ENCODE measurements at regions not wholly inside any gene's neighbourhood (a gene's known extent, or its start where the extent isn't known, plus 50 kb on each side); places are given as distances from the start of the nearest gene placed in this dataset.

- TF ChIP-seq, protein P1, sequence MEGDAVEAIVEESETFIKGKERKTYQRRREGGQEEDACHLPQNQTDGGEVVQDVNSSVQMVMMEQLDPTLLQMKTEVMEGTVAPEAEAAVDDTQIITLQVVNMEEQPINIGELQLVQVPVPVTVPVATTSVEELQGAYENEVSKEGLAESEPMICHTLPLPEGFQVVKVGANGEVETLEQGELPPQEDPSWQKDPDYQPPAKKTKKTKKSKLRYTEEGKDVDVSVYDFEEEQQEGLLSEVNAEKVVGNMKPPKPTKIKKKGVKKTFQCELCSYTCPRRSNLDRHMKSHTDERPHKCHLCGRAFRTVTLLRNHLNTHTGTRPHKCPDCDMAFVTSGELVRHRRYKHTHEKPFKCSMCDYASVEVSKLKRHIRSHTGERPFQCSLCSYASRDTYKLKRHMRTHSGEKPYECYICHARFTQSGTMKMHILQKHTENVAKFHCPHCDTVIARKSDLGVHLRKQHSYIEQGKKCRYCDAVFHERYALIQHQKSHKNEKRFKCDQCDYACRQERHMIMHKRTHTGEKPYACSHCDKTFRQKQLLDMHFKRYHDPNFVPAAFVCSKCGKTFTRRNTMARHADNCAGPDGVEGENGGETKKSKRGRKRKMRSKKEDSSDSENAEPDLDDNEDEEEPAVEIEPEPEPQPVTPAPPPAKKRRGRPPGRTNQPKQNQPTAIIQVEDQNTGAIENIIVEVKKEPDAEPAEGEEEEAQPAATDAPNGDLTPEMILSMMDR (IDR thresholded peaks at IDR 0.05; ENCODE audit: poor library complexity, severe bottlenecking): no peak
- TF ChIP-seq EZH2 (IDR thresholded peaks at IDR 0.05; ENCODE audit: borderline replicate concordance, insufficient read depth, low read length, poor library complexity, severe bottlenecking) (no peak), TAF1 (IDR thresholded peaks at IDR 0.05; ENCODE audit: low read depth) (no peak), EP300 (conservative IDR thresholded peaks at IDR 0.05; ENCODE audit: poor library complexity, severe bottlenecking) (no peak), RAD21 (conservative IDR thresholded peaks at IDR 0.05) (no peak), POLR2AphosphoS5 (IDR thresholded peaks at IDR 0.05) (no peak), SMC3 (conservative IDR thresholded peaks at IDR 0.05; ENCODE audit: poor library complexity) (no peak), MXI1 (conservative IDR thresholded peaks at IDR 0.05; ENCODE audit: poor library complexity, severe bottlenecking) (no peak)
- TF ChIP-seq, protein P2, sequence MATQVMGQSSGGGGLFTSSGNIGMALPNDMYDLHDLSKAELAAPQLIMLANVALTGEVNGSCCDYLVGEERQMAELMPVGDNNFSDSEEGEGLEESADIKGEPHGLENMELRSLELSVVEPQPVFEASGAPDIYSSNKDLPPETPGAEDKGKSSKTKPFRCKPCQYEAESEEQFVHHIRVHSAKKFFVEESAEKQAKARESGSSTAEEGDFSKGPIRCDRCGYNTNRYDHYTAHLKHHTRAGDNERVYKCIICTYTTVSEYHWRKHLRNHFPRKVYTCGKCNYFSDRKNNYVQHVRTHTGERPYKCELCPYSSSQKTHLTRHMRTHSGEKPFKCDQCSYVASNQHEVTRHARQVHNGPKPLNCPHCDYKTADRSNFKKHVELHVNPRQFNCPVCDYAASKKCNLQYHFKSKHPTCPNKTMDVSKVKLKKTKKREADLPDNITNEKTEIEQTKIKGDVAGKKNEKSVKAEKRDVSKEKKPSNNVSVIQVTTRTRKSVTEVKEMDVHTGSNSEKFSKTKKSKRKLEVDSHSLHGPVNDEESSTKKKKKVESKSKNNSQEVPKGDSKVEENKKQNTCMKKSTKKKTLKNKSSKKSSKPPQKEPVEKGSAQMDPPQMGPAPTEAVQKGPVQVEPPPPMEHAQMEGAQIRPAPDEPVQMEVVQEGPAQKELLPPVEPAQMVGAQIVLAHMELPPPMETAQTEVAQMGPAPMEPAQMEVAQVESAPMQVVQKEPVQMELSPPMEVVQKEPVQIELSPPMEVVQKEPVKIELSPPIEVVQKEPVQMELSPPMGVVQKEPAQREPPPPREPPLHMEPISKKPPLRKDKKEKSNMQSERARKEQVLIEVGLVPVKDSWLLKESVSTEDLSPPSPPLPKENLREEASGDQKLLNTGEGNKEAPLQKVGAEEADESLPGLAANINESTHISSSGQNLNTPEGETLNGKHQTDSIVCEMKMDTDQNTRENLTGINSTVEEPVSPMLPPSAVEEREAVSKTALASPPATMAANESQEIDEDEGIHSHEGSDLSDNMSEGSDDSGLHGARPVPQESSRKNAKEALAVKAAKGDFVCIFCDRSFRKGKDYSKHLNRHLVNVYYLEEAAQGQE (IDR thresholded peaks at IDR 0.05; ENCODE audit: borderline replicate concordance): no peak
These were observed 453.7 kb upstream of the RIOK2 start for GRCh38 chr5:97636766-97637165.
